Thoracic aorta (tissue), 2 donors: ENCODE measurements at regions not wholly inside any gene's neighbourhood (a gene's known extent, or its start where the extent isn't known, plus 50 kb on each side); places are given as distances from the start of the nearest gene placed in this dataset.

ENCODE experiments used
- ATAC-seq: fragments of 150-250 bp; one replicate; pipeline ENCODE4 v1.8.0; 2017; ENCODE audit warnings: low read depth; ENCODE audit not compliant: insufficient number of reproducible peaks, low FRiP score
- DNase-seq: peaks from one replicate; pipeline ENCODE4 v3.0.0-alpha.2; 2020; ENCODE audit warnings: low spot score
- H3K27ac ChIP-seq, 2 donors: fragments of 200-600 bp; sonication (generic); 1 replicate in 1 of 2; 2 replicates in 1 of 2; pipeline ENCODE4 v1.5.1; 2016; ENCODE audit warnings: mild to moderate bottlenecking in 2 of 2, moderate library complexity in 2 of 2
- H3K27me3 ChIP-seq: fragments of 200-600 bp; sonication (generic); replicated peaks from 2 replicates; pipeline ENCODE4 v1.6.0; 2016; ENCODE audit warnings: mild to moderate bottlenecking; ENCODE audit not compliant: insufficient read depth
- H3K36me3 ChIP-seq: fragments of 200-600 bp; sonication (generic); one replicate; pipeline ENCODE4 v1.5.1; 2016
- H3K4me1 ChIP-seq, 2 donors: fragments of 200-600 bp; sonication (generic); 1 replicate in 1 of 2; 2 replicates in 1 of 2; pipeline versions ENCODE4 v1.5.1 to v1.6.0; 2016; ENCODE audit warnings: low read depth in 2 of 2, mild to moderate bottlenecking in 1 of 2; ENCODE audit not compliant: control insufficient read depth in 1 of 2
- H3K4me3 ChIP-seq: fragments of 200-600 bp; sonication (generic); 2 replicates; pipeline ENCODE4 v1.5.1; 2016; ENCODE audit warnings: mild to moderate bottlenecking
- H3K9me3 ChIP-seq: fragments of 200-600 bp; sonication (generic); 2 replicates; pipeline ENCODE4 v1.5.1; 2016
- CTCF ChIP-seq: fragments of 200-600 bp; sonication (generic); IDR thresholded peaks from one replicate; pipeline ENCODE4 v1.5.1; 2019; ENCODE audit warnings: antibody characterized with exemption

- Histone ChIP-seq H3K27ac (no peak overlapping the region), H3K9me3 (no peaks in the 10 kb centered on the region), H3K4me1 (no peaks in the 10 kb centered on the region), H3K36me3 (no peaks in the 10 kb centered on the region), H3K4me3 (no peak overlapping the region), H3K27me3 (no peaks in the 10 kb centered on the region)
- TF ChIP-seq CTCF: no peak
- DNase-seq (no peak), ATAC-seq (no peak)
Observed at GRCh38 chr2:12197133-12197532, 450.7 kb downstream of the LPIN1 start.

- H3K9me3 ChIP-seq: no peaks in the 10 kb centered on the region
- H3K27ac ChIP-seq: no peak overlapping the region
- DNase-seq: no peak
- H3K36me3 ChIP-seq: no peaks in the 10 kb centered on the region
- TF ChIP-seq CTCF: no peak
- H3K27me3 ChIP-seq: no peaks in the 10 kb centered on the region
- H3K4me1 ChIP-seq: no peaks in the 10 kb centered on the region
- ATAC-seq: no peak
- H3K4me3 ChIP-seq: no peak overlapping the region
Observed at GRCh38 chr2:12199491-12200211, 453.2 kb downstream of the LPIN1 start.

GRCh38 chr2:12201369-12201768 lies 454.9 kb downstream of the LPIN1 start:
- H3K4me3 ChIP-seq: no peak overlapping the region
- no peaks in the 10 kb centered on the region for H3K27me3 ChIP-seq
- no peaks in the 10 kb centered on the region for H3K9me3 ChIP-seq
- TF ChIP-seq CTCF: no peak
- H3K27ac ChIP-seq: no peak overlapping the region
- no peaks in the 10 kb centered on the region for H3K4me1 ChIP-seq
- H3K36me3 ChIP-seq: no peaks in the 10 kb centered on the region
- ATAC-seq (no peak), DNase-seq (no peak)

- TF ChIP-seq CTCF: no peak
- DNase-seq (no peak), ATAC-seq (no peak)
- Histone ChIP-seq H3K36me3 (no peaks in the 10 kb centered on the region), H3K9me3 (no peaks in the 10 kb centered on the region), H3K27me3 (no peaks in the 10 kb centered on the region), H3K4me3 (no peak overlapping the region), H3K27ac (no peak overlapping the region), H3K4me1 (no peaks in the 10 kb centered on the region)
Observed at GRCh38 chr2:12202313-12203075, 456.1 kb downstream of the LPIN1 start.

GRCh38 chr2:12203528-12203927 lies 457.1 kb downstream of the LPIN1 start:
- TF ChIP-seq CTCF: no peak
- H3K4me3 ChIP-seq: no peak overlapping the region
- ATAC-seq (no peak), DNase-seq (no peak)
- no peaks in the 10 kb centered on the region for H3K4me1 ChIP-seq
- H3K9me3 ChIP-seq: no peaks in the 10 kb centered on the region
- no peak overlapping the region for H3K27ac ChIP-seq
- H3K27me3 ChIP-seq: no peaks in the 10 kb centered on the region
- H3K36me3 ChIP-seq: no peaks in the 10 kb centered on the region
